B cell (primary cell): ENCODE measurements at regions not wholly inside any gene's neighbourhood (a gene's known extent, or its start where the extent isn't known, plus 50 kb on each side); places are given as distances from the start of the nearest gene placed in this dataset.

Experiments used
- ATAC-seq: fragments of 200-7000 bp; cut with Tn5 transposase; one replicate; pipeline ENCODE4 v1.10.0; 2021; ENCODE audit warnings: low read depth, mild to moderate bottlenecking, moderate number of reproducible peaks, moderate library complexity
- CTCF ChIA-PET: fragments of 350-600 bp; sonication (Branson Sonifier 250); formaldehyde crosslinking; loops from one replicate; lab custom pipeline; 2021; ENCODE audit warnings: antibody characterized with exemption, inconsistent platforms; lab: Charles Lee
- POLR2A ChIA-PET: fragments of 350-600 bp; sonication (Branson Sonifier 250); formaldehyde crosslinking; loops from one replicate; lab custom pipeline; 2021; ENCODE audit warnings: antibody characterized with exemption; lab: Charles Lee
- DNase-seq: peaks from one replicate; pipeline ENCODE4 v3.0.0; 2013
- H2AFZ ChIP-seq: 2 replicates; pipeline ENCODE4 v1.6.1; 2012; ENCODE audit warnings: mild to moderate bottlenecking, low read depth, low read length; ENCODE audit not compliant: insufficient read depth, poor library complexity, severe bottlenecking
- H3K27ac ChIP-seq, 2 donors: 1 replicate in 1 of 2; 2 replicates in 1 of 2; pipeline ENCODE4 v1.5.1; 2012 to 2013; ENCODE audit warnings: low read length in 2 of 2, mild to moderate bottlenecking in 2 of 2, moderate library complexity in 1 of 2
- H3K27me3 ChIP-seq, 4 experiments: fragments of 200-600 bp in 1 of 4; sonication (generic) in 1 of 4; replicated peaks in 1 of 4; 1 replicate in 2 of 4; 2 replicates in 2 of 4; pipeline versions ENCODE4 v1.6.1 to v1.7.0; 2013 to 2016; ENCODE audit warnings: low read length in 3 of 4, mild to moderate bottlenecking in 2 of 4, mixed read lengths in 1 of 4, moderate library complexity in 1 of 4; ENCODE audit not compliant: insufficient read depth in 4 of 4, control insufficient read depth in 3 of 4; ENCODE audit errors: control extremely low read depth in 1 of 4
- H3K36me3 ChIP-seq, 2 experiments: replicated peaks in 1 of 2; 1 replicate in 1 of 2; 2 replicates in 1 of 2; pipeline versions ENCODE4 v1.6.1 to v1.7.1; 2013; ENCODE audit warnings: low read length in 1 of 2; ENCODE audit not compliant: insufficient read depth in 2 of 2, control insufficient read depth in 1 of 2; ENCODE audit errors: control extremely low read depth in 1 of 2, extremely low read depth in 1 of 2
- H3K4me1 ChIP-seq, 2 donors: fragments of 200-600 bp in 1 of 2; sonication (generic) in 1 of 2; 1 replicate in 1 of 2; 2 replicates in 1 of 2; pipeline versions ENCODE4 v1.5.1 to v1.6.1; 2013 to 2017; ENCODE audit warnings: low read length in 2 of 2; ENCODE audit not compliant: control insufficient read depth in 2 of 2, insufficient read depth in 2 of 2
- H3K4me2 ChIP-seq: replicated peaks from 2 replicates; pipeline ENCODE3; 2012; ENCODE audit warnings: mild to moderate bottlenecking, low read depth, low read length; ENCODE audit not compliant: poor library complexity, severe bottlenecking
- H3K4me3 ChIP-seq, 5 experiments: fragments of 200-600 bp in 1 of 5; sonication (generic) in 1 of 5; 1 replicate in 3 of 5; 2 replicates in 2 of 5; pipeline versions ENCODE4 v1.5.1 to v1.7.0; 2011 to 2016; ENCODE audit warnings: low read length in 4 of 5, mild to moderate bottlenecking in 4 of 5, low read depth in 2 of 5, control low read depth in 1 of 5, moderate library complexity in 1 of 5; ENCODE audit not compliant: insufficient read depth in 1 of 5; ENCODE audit errors: control extremely low read depth in 1 of 5, extremely low read depth in 1 of 5
- H3K79me2 ChIP-seq: fragments of 200-600 bp; sonication (generic); one replicate; pipeline ENCODE4 v1.6.0; 2016; ENCODE audit warnings: low read length; ENCODE audit not compliant: control insufficient read depth, insufficient read depth
- H3K9ac ChIP-seq: fragments of 200-600 bp; sonication (generic); 2 replicates; pipeline ENCODE4 v1.6.1; 2017; ENCODE audit warnings: mild to moderate bottlenecking, low read length, moderate library complexity
- H3K9me3 ChIP-seq, 3 donors: one replicate each; pipeline versions ENCODE4 v1.6.1 to v1.7.1; 2013; ENCODE audit warnings: low read length in 2 of 3; ENCODE audit not compliant: control insufficient read depth in 2 of 3, insufficient read depth in 1 of 3; ENCODE audit errors: control extremely low read depth in 1 of 3
- H4K20me1 ChIP-seq: 2 replicates; pipeline ENCODE4 v1.6.0; 2012; ENCODE audit warnings: mild to moderate bottlenecking, low read length; ENCODE audit not compliant: insufficient read depth, control insufficient read depth, poor library complexity, severe bottlenecking
- H3K27ac Mint-ChIP-seq: one replicate; pipeline ENCODE4 v1.8.0; 2021; ENCODE audit warnings: mixed read lengths
- H3K27me3 Mint-ChIP-seq: one replicate; pipeline ENCODE4 v1.8.0; 2021; ENCODE audit warnings: mixed read lengths
- H3K4me1 Mint-ChIP-seq: one replicate; pipeline ENCODE4 v1.8.0; 2021; ENCODE audit warnings: mixed read lengths
- H3K4me3 Mint-ChIP-seq: one replicate; pipeline ENCODE4 v1.8.0; 2021; ENCODE audit warnings: mixed read lengths
- H3K9me3 Mint-ChIP-seq: one replicate; pipeline ENCODE4 v1.8.0; 2022; ENCODE audit warnings: mixed read lengths; ENCODE audit not compliant: insufficient read depth
- CTCF ChIP-seq: fragments of 200-600 bp; IDR thresholded peaks from one replicate; pipeline ENCODE4 v1.8.0; 2022; ENCODE audit warnings: antibody characterized with exemption, mild to moderate bottlenecking
- EZH2 ChIP-seq: IDR thresholded peaks from 2 replicates; pipeline ENCODE4 v1.6.1; 2012; ENCODE audit warnings: borderline replicate concordance, low read depth, mild to moderate bottlenecking, moderate library complexity, low read length; ENCODE audit not compliant: insufficient read depth, poor library complexity, severe bottlenecking
- WGBS: methylation state at CpG from one replicate; pipeline ENCODE4 v1.1.5; 2013; ENCODE audit warnings: missing lambda C conversion rate; ENCODE audit not compliant: insufficient coverage; 5-methylcytosine and 5-hydroxymethylcytosine counted together
- intact Hi-C: fragments of 100-400 bp; cut with micrococcal nuclease; formaldehyde crosslinking; loops from one replicate; pipeline ENCODE4 v1.10.0; 2022

- POLR2A ChIA-PET, result no interaction called here
- no peaks in the 10 kb centered on the region for H3K79me2 ChIP-seq
- H3K4me2 ChIP-seq, result no peak overlapping the region
- CTCF ChIA-PET, result interaction anchor here (0.7 kb wide), 1 partner anchor 9 kb away, joined by 3 read pairs; no protein-coding TSS in a partner anchor
- H3K27me3 ChIP-seq, result peaks cover 0 to 25% (median 0%) of the 10 kb centered on the region in 4 experiments
- 100% methylated on average over 1 of the region's 5 CpGs for WGBS
- Mint-ChIP-seq H3K4me1 (no peaks in the 10 kb centered on the region), H3K27ac (no peak overlapping the region), H3K27me3 (peaks cover 20% of the 10 kb centered on the region), H3K4me3 (no peak overlapping the region), H3K9me3 (no peaks in the 10 kb centered on the region)
- no peak overlapping the region for H3K9ac ChIP-seq
- intact Hi-C loops, result no loop called here
- H3K27ac ChIP-seq, result no peak overlapping the region
- no peaks in the 10 kb centered on the region for H3K4me1 ChIP-seq
- H4K20me1 ChIP-seq, result no peaks in the 10 kb centered on the region
- ATAC-seq (no peak), DNase-seq (no peak)
- H3K4me3 ChIP-seq, result no peak overlapping the region
- peaks cover 0 to 12% (median 0%) of the 10 kb centered on the region in 3 donors for H3K9me3 ChIP-seq
- no peak overlapping the region for H2AFZ ChIP-seq
- TF ChIP-seq CTCF (no peak), EZH2 (no peak)
- H3K36me3 ChIP-seq, result no peaks in the 10 kb centered on the region
Measured at GRCh38 chr10:104581884-104582601, 59.0 kb upstream of the SORCS3 start.

- H3K27me3 Mint-ChIP-seq, result peaks cover 20% of the 10 kb centered on the region
- POLR2A ChIA-PET, result no interaction called here
- Histone ChIP-seq H3K9me3 (peaks cover 0 to 12% (median 0%) of the 10 kb centered on the region in 3 donors), H3K4me2 (no peak overlapping the region), H3K9ac (no peak overlapping the region), H4K20me1 (no peaks in the 10 kb centered on the region), H3K27me3 (peaks cover 0 to 25% (median 0%) of the 10 kb centered on the region in 4 experiments), H2AFZ (no peak overlapping the region), H3K27ac (no peak overlapping the region), H3K4me1 (no peaks in the 10 kb centered on the region), H3K79me2 (no peaks in the 10 kb centered on the region), H3K36me3 (no peaks in the 10 kb centered on the region), H3K4me3 (no peak overlapping the region)
- intact Hi-C loops, result no loop called here
- no peak for DNase-seq
- H3K4me3 Mint-ChIP-seq, result no peak overlapping the region
- no peak for TF ChIP-seq EZH2
- no peak for TF ChIP-seq CTCF
- no peaks in the 10 kb centered on the region for H3K9me3 Mint-ChIP-seq
- H3K27ac Mint-ChIP-seq, result no peak overlapping the region
- CTCF ChIA-PET, result no interaction called here
- WGBS, result 68% methylated on average over 4 of the region's 4 CpGs
- no peak for ATAC-seq
- no peaks in the 10 kb centered on the region for H3K4me1 Mint-ChIP-seq
Measured at GRCh38 chr10:104582602-104582951, 58.5 kb upstream of the SORCS3 start.
